GM21528 (cell line): ENCODE measurements at regions not wholly inside any gene's neighbourhood (a gene's known extent, or its start where the extent isn't known, plus 50 kb on each side); places are given as distances from the start of the nearest gene placed in this dataset.
"Not testable (repeated sequence)": the region's sequence is repeated elsewhere in the genome, so short reads cannot be mapped to it uniquely, and the experiment has no call there.

ENCODE experiments used
- ATAC-seq: cut with Tn5 transposase; IDR thresholded peaks from one replicate; pipeline ENCODE4 v1.9.1; 2021; ENCODE audit warnings: mild to moderate bottlenecking, moderate library complexity; ENCODE audit not compliant: unreplicated experiment, low FRiP score

- ATAC-seq: no peak
These were observed 236.3 kb downstream of the OLFM4 start for GRCh38 chr13:53264751-53265385.

- ATAC-seq: no peak
These were observed 238.1 kb downstream of the OLFM4 start for GRCh38 chr13:53266757-53267156.

- ATAC-seq: no peak
These were observed 241.0 kb downstream of the OLFM4 start for GRCh38 chr13:53269634-53270033.

- no peak for ATAC-seq
These were observed 244.3 kb downstream of the OLFM4 start for GRCh38 chr13:53272873-53273272.

- no peak for ATAC-seq
These were observed 247.7 kb downstream of the OLFM4 start for GRCh38 chr13:53276265-53276664.

GRCh38 chr13:53281677-53282076 is 253.1 kb downstream of the OLFM4 start:
- ATAC-seq: no peak

GRCh38 chr13:53285896-53286430 is 257.4 kb downstream of the OLFM4 start:
- no peak for ATAC-seq

GRCh38 chr13:53298396-53298795 is 269.8 kb downstream of the OLFM4 start:
- ATAC-seq: no peak

GRCh38 chr13:53301449-53301848 is 272.8 kb downstream of the OLFM4 start:
- ATAC-seq: no peak

- ATAC-seq: not testable (repeated sequence)
These were observed 276.8 kb downstream of the OLFM4 start for GRCh38 chr13:53305419-53305818.

GRCh38 chr13:53310786-53311185 is 282.2 kb downstream of the OLFM4 start:
- no peak for ATAC-seq

- ATAC-seq: no peak
These were observed 282.9 kb downstream of the OLFM4 start for GRCh38 chr13:53311561-53311960.

- no peak for ATAC-seq
These were observed 292.7 kb downstream of the OLFM4 start for GRCh38 chr13:53321296-53321801.

GRCh38 chr13:53324656-53325055 is 296.0 kb downstream of the OLFM4 start:
- ATAC-seq: no peak

GRCh38 chr13:53326716-53327115 is 298.1 kb downstream of the OLFM4 start:
- no peak for ATAC-seq

GRCh38 chr13:53327680-53328315 is 299.2 kb downstream of the OLFM4 start:
- ATAC-seq: no peak

- ATAC-seq: no peak
These were observed 308.0 kb downstream of the OLFM4 start for GRCh38 chr13:53336441-53337160.

- no peak for ATAC-seq
These were observed 310.1 kb downstream of the OLFM4 start for GRCh38 chr13:53338760-53339159.

GRCh38 chr13:53340505-53341143 is 312.0 kb downstream of the OLFM4 start:
- no peak for ATAC-seq

- ATAC-seq: no peak
These were observed 312.5 kb downstream of the OLFM4 start for GRCh38 chr13:53341144-53341510.
